ENCODE measurements at regions not wholly inside any gene's neighbourhood (a gene's known extent, or its start where the extent isn't known, plus 50 kb on each side); places are given as distances from the start of the nearest gene placed in this dataset.
"Not testable (repeated sequence)": the region's sequence is repeated elsewhere in the genome, so short reads cannot be mapped to it uniquely, and the experiment has no call there.

- Mint-ChIP-seq H3K27me3 (no peaks in the 10 kb centered on the region), H3K4me3 (no peak overlapping the region), H3K36me3 (ENCODE audit: insufficient read depth) (no peaks in the 10 kb centered on the region), H3K27ac (no peak overlapping the region), H3K9me3 (no peaks in the 10 kb centered on the region), H3K4me1 (ENCODE audit: low read depth in 2 of 2) (no peaks in the 10 kb centered on the region)
- ATAC-seq (replicated peaks) (no peak), DNase-seq (no peak)
These were observed 128.5 kb downstream of the TBX3 start for GRCh38 chr12:114555451-114555850.

GRCh38 chr12:114547636-114548035, 136.3 kb downstream of the TBX3 start:
- DNase-seq = no peak
- ATAC-seq (replicated peaks) = no peak
- Mint-ChIP-seq H3K36me3 (ENCODE audit: insufficient read depth) (no peaks in the 10 kb centered on the region), H3K4me3 (no peak overlapping the region), H3K27me3 (no peaks in the 10 kb centered on the region), H3K9me3 (no peaks in the 10 kb centered on the region), H3K4me1 (ENCODE audit: low read depth in 2 of 2) (no peaks in the 10 kb centered on the region), H3K27ac (no peak overlapping the region)

- H3K27me3 Mint-ChIP-seq = no peaks in the 10 kb centered on the region
- no peaks in the 10 kb centered on the region for H3K36me3 Mint-ChIP-seq (ENCODE audit: insufficient read depth)
- no peak for ATAC-seq (replicated peaks)
- H3K4me3 Mint-ChIP-seq = no peak overlapping the region
- no peak for DNase-seq
- no peaks in the 10 kb centered on the region for H3K4me1 Mint-ChIP-seq (ENCODE audit: low read depth in 2 of 2)
- H3K27ac Mint-ChIP-seq = no peak overlapping the region
- H3K9me3 Mint-ChIP-seq = peaks cover 0 to 5% of the 10 kb centered on the region in 2 donors
These were observed 124.5 kb upstream of the TBX5 start for GRCh38 chr12:114530417-114530816.

DNA sequence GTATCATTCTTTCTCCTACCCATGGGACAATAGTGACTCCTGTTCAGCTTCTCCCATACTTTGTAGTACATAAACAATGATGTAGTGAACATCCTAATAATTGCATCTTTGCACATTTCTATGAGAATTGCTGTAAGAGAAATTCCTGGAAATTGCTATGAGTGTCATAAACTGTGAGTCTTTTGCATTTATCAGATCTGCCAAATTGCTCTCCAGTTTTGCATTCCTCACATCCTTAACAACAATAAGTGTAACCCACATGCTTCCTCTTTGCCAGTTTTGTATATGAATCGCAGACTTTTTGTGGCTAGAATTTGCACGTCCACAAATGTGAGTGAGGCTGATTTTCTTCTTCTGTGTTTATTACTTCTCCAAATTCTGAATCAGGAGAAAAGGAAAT, 124.0 kb upstream of the TBX5 start:
- Mint-ChIP-seq H3K4me1 (ENCODE audit: low read depth in 2 of 2) (no peaks in the 10 kb centered on the region), H3K36me3 (ENCODE audit: insufficient read depth) (no peaks in the 10 kb centered on the region), H3K27me3 (no peaks in the 10 kb centered on the region), H3K9me3 (peaks cover 0 to 5% of the 10 kb centered on the region in 2 donors), H3K4me3 (no peak overlapping the region), H3K27ac (no peak overlapping the region)
- no peak for DNase-seq
- no peak for ATAC-seq (replicated peaks)

GRCh38 chr12:114528766-114529165, 122.8 kb upstream of the TBX5 start:
- no peak for DNase-seq
- ATAC-seq (replicated peaks) = no peak
- Mint-ChIP-seq H3K4me3 (no peak overlapping the region), H3K9me3 (peaks cover 0 to 5% of the 10 kb centered on the region in 2 donors), H3K4me1 (ENCODE audit: low read depth in 2 of 2) (no peaks in the 10 kb centered on the region), H3K27ac (no peak overlapping the region), H3K36me3 (ENCODE audit: insufficient read depth) (no peaks in the 10 kb centered on the region), H3K27me3 (no peaks in the 10 kb centered on the region)

DNA sequence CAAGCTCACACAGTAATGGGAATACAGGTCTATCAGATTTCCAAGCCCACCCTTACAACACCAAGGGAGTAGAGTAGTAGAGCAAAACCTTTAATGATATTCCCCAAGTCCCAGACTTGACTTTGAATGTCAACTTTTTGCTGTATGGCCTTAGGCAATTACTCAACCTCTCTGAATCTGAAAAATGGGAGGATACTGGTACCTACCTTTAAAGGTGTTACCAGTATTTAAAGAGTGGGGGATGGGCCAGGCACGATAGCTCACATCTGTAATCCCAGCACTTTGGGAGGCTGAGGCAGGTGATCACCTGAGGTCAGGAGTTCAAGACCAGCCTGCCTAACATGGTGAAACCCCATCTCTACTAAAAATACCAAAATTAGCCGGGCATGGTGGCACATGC, 115.2 kb upstream of the TBX5 start:
- not testable (repeated sequence) for ATAC-seq (replicated peaks); DNase-seq; H3K4me3 Mint-ChIP-seq; H3K27me3 Mint-ChIP-seq; H3K36me3 Mint-ChIP-seq (ENCODE audit: insufficient read depth); H3K27ac Mint-ChIP-seq; H3K9me3 Mint-ChIP-seq; H3K4me1 Mint-ChIP-seq (ENCODE audit: low read depth in 2 of 2)

GRCh38 chr12:114512351-114512750, 106.4 kb upstream of the TBX5 start:
- H3K36me3 Mint-ChIP-seq (ENCODE audit: insufficient read depth) = no peaks in the 10 kb centered on the region
- no peaks in the 10 kb centered on the region for H3K4me1 Mint-ChIP-seq (ENCODE audit: low read depth in 2 of 2)
- no peaks in the 10 kb centered on the region for H3K27me3 Mint-ChIP-seq
- no peak overlapping the region for H3K27ac Mint-ChIP-seq
- H3K4me3 Mint-ChIP-seq = no peak overlapping the region
- ATAC-seq (replicated peaks) (no peak), DNase-seq (no peak)
- no peaks in the 10 kb centered on the region for H3K9me3 Mint-ChIP-seq

DNA sequence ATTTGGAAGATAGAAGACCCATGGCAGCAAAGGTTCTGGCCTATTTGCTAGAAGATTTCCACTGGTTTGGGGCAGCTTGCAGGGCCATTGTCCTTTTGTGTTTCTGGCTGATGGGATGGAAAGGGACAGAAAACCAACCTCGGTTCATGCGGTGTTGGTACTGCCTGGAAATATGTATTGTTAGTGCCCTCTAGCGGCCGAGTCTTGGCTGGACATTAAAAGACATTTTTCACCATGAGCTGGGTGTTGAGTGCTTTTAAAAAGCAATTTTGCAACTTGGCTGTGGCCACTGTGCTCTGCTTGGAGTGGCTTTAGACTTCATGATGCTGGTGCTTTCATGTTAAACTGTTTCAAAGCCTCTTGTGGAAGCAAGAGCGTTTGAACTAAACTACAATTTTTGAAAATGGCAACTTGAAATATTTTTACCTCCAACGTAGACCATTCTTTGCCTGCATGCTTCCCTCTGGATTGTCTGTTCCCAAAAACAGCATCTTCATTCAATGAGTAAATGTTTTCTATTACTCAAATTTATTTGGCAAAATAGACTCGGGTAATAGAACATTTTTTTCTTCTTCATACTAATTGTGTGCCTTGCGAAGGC, 102.7 kb upstream of the TBX5 start:
- Mint-ChIP-seq H3K4me3 (no peak overlapping the region), H3K27me3 (peaks cover under 1 to 2% of the 10 kb centered on the region in 2 donors), H3K36me3 (ENCODE audit: insufficient read depth) (no peaks in the 10 kb centered on the region), H3K27ac (no peak overlapping the region), H3K9me3 (no peaks in the 10 kb centered on the region), H3K4me1 (ENCODE audit: low read depth in 2 of 2) (no peaks in the 10 kb centered on the region)
- ATAC-seq (replicated peaks) = peak; percentile 46
- DNase-seq = peak; percentile 3 to 29 (median 15)

- no peaks in the 10 kb centered on the region for H3K9me3 Mint-ChIP-seq
- no peaks in the 10 kb centered on the region for H3K4me1 Mint-ChIP-seq (ENCODE audit: low read depth in 2 of 2)
- H3K27ac Mint-ChIP-seq = no peak overlapping the region
- no peaks in the 10 kb centered on the region for H3K36me3 Mint-ChIP-seq (ENCODE audit: insufficient read depth)
- H3K4me3 Mint-ChIP-seq = no peak overlapping the region
- no peak for DNase-seq
- no peak for ATAC-seq (replicated peaks)
- H3K27me3 Mint-ChIP-seq = peaks cover 10 to 14% of the 10 kb centered on the region in 2 donors
These were observed 100.7 kb upstream of the TBX5 start for GRCh38 chr12:114506651-114507050.

DNA sequence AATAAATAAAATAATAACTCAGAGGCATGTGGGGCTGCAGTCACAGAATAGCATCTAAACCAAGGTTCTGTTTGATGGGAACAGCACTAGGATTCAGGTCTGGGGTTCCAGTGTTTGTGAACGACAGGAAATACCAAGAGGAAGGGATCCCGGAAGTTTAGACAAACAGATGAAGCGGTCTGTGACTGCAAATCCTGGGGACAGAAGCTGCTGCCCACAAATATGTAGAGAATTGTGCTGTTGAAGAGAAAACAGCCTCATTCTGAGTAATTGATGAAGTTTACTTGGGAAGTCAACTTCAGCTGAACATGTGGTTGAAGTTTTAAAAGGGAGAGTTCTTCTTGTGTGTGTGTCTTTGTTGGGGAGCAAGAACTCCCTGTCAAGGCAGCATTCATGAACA, 98.4 kb upstream of the TBX5 start:
- H3K27me3 Mint-ChIP-seq = peaks cover 25 to 27% of the 10 kb centered on the region in 2 donors
- no peaks in the 10 kb centered on the region for H3K4me1 Mint-ChIP-seq (ENCODE audit: low read depth in 2 of 2)
- H3K4me3 Mint-ChIP-seq = no peak overlapping the region
- DNase-seq = no peak
- no peak for ATAC-seq (replicated peaks)
- no peak overlapping the region for H3K27ac Mint-ChIP-seq
- no peaks in the 10 kb centered on the region for H3K9me3 Mint-ChIP-seq
- no peaks in the 10 kb centered on the region for H3K36me3 Mint-ChIP-seq (ENCODE audit: insufficient read depth)

- Mint-ChIP-seq H3K9me3 (peaks cover 0 to 2% of the 10 kb centered on the region in 2 donors), H3K27ac (no peak overlapping the region), H3K36me3 (ENCODE audit: insufficient read depth) (no peaks in the 10 kb centered on the region), H3K4me1 (ENCODE audit: low read depth in 2 of 2) (no peaks in the 10 kb centered on the region), H3K27me3 (peaks cover 33 to 48% of the 10 kb centered on the region in 2 donors), H3K4me3 (no peak overlapping the region)
- DNase-seq (no peak), ATAC-seq (replicated peaks) (no peak)
These were observed 95.5 kb upstream of the TBX5 start for GRCh38 chr12:114501474-114501807.

DNA sequence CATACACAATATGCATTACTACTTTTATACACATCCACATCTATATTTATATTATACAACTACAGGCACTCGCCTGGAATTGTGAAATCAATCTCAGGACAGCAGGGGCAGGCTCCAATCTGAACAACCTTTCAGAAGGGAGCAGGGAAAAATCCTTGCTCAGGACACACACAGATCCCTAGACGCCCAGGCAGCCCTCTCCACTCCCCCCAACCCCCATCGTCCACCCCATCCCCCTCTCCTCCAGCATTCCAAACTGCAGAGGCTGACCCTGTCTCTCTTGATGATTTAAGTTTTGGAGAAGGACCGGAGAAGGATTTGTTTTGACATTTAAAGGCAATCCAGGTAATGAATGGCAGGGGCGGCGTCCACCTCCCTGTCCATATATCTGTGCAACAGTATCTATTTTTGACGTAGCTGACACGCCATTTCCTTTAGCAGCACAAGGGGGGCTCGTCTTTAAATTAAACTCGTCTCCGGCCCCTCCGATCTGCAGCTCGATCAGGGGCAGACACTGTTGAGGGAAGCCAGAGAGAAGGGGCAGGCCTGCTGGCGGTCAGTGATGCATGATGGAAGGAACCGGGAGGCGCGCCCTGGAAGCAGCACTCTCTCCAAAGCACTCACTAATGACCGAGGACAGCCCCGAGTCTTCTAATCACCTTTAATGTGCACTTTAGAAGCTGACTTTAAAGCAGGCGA, 95.0 kb upstream of the TBX5 start:
- Mint-ChIP-seq H3K9me3 (peaks cover 0 to 2% of the 10 kb centered on the region in 2 donors), H3K4me1 (ENCODE audit: low read depth in 2 of 2) (no peaks in the 10 kb centered on the region), H3K27me3 (peaks cover 33 to 48% of the 10 kb centered on the region in 2 donors), H3K36me3 (ENCODE audit: insufficient read depth) (no peaks in the 10 kb centered on the region), H3K4me3 (no peak overlapping the region), H3K27ac (no peak overlapping the region)
- DNase-seq (no peak), ATAC-seq (replicated peaks) (no peak)

DNA sequence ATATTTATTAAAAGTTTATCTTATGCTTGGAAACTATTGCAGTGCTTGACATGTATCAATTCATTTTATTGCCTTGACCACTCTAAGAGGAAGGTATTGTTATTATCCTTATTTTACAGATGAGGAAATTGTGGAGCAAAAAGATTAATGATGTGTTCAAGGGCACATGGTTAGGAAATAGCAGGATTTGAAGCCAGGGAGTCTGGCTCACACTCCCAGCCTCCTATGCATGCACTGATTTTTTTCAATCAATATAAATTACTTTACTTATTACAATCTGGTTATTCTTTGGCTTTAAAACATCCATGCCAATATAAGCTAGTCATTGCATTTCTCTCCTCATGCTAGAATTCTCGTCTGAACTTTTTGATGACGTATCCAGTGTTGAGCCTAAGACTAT, 94.2 kb upstream of the TBX5 start:
- Mint-ChIP-seq H3K27ac (no peak overlapping the region), H3K9me3 (peaks cover 0 to 2% of the 10 kb centered on the region in 2 donors), H3K4me1 (ENCODE audit: low read depth in 2 of 2) (no peaks in the 10 kb centered on the region), H3K27me3 (peaks cover 33 to 48% of the 10 kb centered on the region in 2 donors), H3K4me3 (no peak overlapping the region), H3K36me3 (ENCODE audit: insufficient read depth) (no peaks in the 10 kb centered on the region)
- ATAC-seq (replicated peaks) (no peak), DNase-seq (no peak)

GRCh38 chr12:114499338-114499737, 93.4 kb upstream of the TBX5 start:
- ATAC-seq (replicated peaks) (no peak), DNase-seq (no peak)
- no peaks in the 10 kb centered on the region for H3K36me3 Mint-ChIP-seq (ENCODE audit: insufficient read depth)
- peaks cover 0 to 2% of the 10 kb centered on the region in 2 donors for H3K9me3 Mint-ChIP-seq
- no peak overlapping the region for H3K27ac Mint-ChIP-seq
- no peaks in the 10 kb centered on the region for H3K4me1 Mint-ChIP-seq (ENCODE audit: low read depth in 2 of 2)
- H3K4me3 Mint-ChIP-seq = no peak overlapping the region
- peaks cover 37 to 54% of the 10 kb centered on the region in 2 donors for H3K27me3 Mint-ChIP-seq

Measured in effector memory CD8-positive, alpha-beta T cell (primary cell).